Spleen (tissue), 11 donors: ENCODE measurements at regions not wholly inside any gene's neighbourhood (a gene's known extent, or its start where the extent isn't known, plus 50 kb on each side); places are given as distances from the start of the nearest gene placed in this dataset.

Experiments
- DNase-seq: peaks from one replicate; pipeline ENCODE4 v3.0.0-alpha.2; 2020
- H3K27ac ChIP-seq, 8 donors: fragments of 200-600 bp; sonication (generic) in 7 of 8; 1 replicate in 4 of 8; 2 replicates in 4 of 8; pipeline versions ENCODE4 v1.5.0 to v1.8.0; 2016 to 2021; ENCODE audit warnings: inconsistent platforms in 4 of 8, mild to moderate bottlenecking in 4 of 8, moderate library complexity in 1 of 8
- H3K27me3 ChIP-seq, 7 donors: fragments of 200-600 bp; sonication (generic) in 6 of 7; replicated peaks in 1 of 7; 1 replicate in 4 of 7; 2 replicates in 3 of 7; pipeline versions ENCODE4 v1.5.0 to v1.8.0; 2016 to 2021; ENCODE audit warnings: inconsistent platforms in 3 of 7, mild to moderate bottlenecking in 1 of 7
- H3K36me3 ChIP-seq, 6 donors: fragments of 200-600 bp; sonication (generic) in 5 of 6; 1 replicate in 4 of 6; 2 replicates in 2 of 6; pipeline versions ENCODE4 v1.5.0 to v1.8.0; 2016 to 2021; ENCODE audit warnings: inconsistent platforms in 2 of 6
- H3K4me1 ChIP-seq, 6 donors: fragments of 200-600 bp; sonication (generic) in 5 of 6; 1 replicate in 3 of 6; 2 replicates in 3 of 6; pipeline versions ENCODE4 v1.5.0 to v1.8.0; 2016 to 2021; ENCODE audit warnings: inconsistent platforms in 3 of 6
- H3K4me3 ChIP-seq, 8 donors: fragments of 200-600 bp; sonication (generic) in 7 of 8; 1 replicate in 4 of 8; 2 replicates in 4 of 8; pipeline versions ENCODE4 v1.5.0 to v1.8.0; 2016 to 2021; ENCODE audit warnings: inconsistent platforms in 4 of 8, mild to moderate bottlenecking in 4 of 8, moderate library complexity in 2 of 8
- H3K9me3 ChIP-seq, 8 donors: fragments of 200-600 bp; sonication (generic) in 7 of 8; 1 replicate in 4 of 8; 2 replicates in 4 of 8; pipeline versions ENCODE4 v1.5.0 to v1.8.0; 2016 to 2021; ENCODE audit warnings: inconsistent platforms in 4 of 8
- CTCF ChIP-seq, 11 experiments: fragments of 200-600 bp in 7 of 11; fragments of 450-650 bp in 4 of 11; sonication (generic) in 4 of 11; IDR thresholded peaks in 8 of 11; conservative IDR thresholded peaks in 3 of 11; 1 replicate in 7 of 11; 2 replicates in 4 of 11; pipeline versions ENCODE4 v1.4.0 to v1.8.0; 2016 to 2021; ENCODE audit warnings: antibody characterized with exemption in 11 of 11, inconsistent platforms in 4 of 11, mild to moderate bottlenecking in 1 of 11
- POLR2A ChIP-seq, 3 donors: fragments of 450-650 bp; IDR thresholded peaks; one replicate each; pipeline ENCODE4 v1.5.1; 2017; ENCODE audit warnings: antibody characterized with exemption in 3 of 3, mild to moderate bottlenecking in 1 of 3
- POLR2AphosphoS5 ChIP-seq, 3 donors: sonication (generic); formaldehyde crosslinking; IDR thresholded peaks; one replicate each; pipeline ENCODE4 v1.5.1; 2017; ENCODE audit warnings: antibody characterized with exemption in 3 of 3
- WGBS, 5 donors: extraction: QIAGEN DNeasy Blood & Tissue Kit in 3 of 5; methylation state at CpG; one replicate each; pipeline versions ENCODE4 v1.1.5 to v1.1.7; 2013 to 2018; 5-methylcytosine and 5-hydroxymethylcytosine counted together
- intact Hi-C: fragments of 100-400 bp; cut with DNase I; formaldehyde crosslinking; loops from one replicate; pipeline ENCODE4 v1.15.0; 2023; ENCODE audit warnings: low total_unique reads
- donor health status: healthy with polysubstance abuse.
- donor health status: DM: no; HTN: no; CAD: no; lungs with moderate emphysema.
- donor health status: DM: no; HTN: no; CAD: no.
- donor health status: Bipolar disorder and iron deficiency.
- donor health status: healthy.
- donor health status: DM: no; HTN: no; CAD: no.
- donor health status: DM: yes; HTN: yes; CAD: no.

GRCh38 chr12:43098071-43098470, 453.9 kb downstream of the ADAMTS20 start:
- H3K36me3 ChIP-seq: no peaks in the 10 kb centered on the region
- no peak for DNase-seq
- no peak overlapping the region for H3K27ac ChIP-seq
- H3K4me1 ChIP-seq: no peaks in the 10 kb centered on the region
- TF ChIP-seq POLR2A (IDR thresholded peaks at IDR 0.05): no peak
- TF ChIP-seq POLR2AphosphoS5 (IDR thresholded peaks at IDR 0.05): no peak
- TF ChIP-seq CTCF (IDR thresholded peaks at IDR 0.05 in 8 of 11, conservative IDR thresholded peaks at IDR 0.05 in 3 of 11): no peak
- H3K9me3 ChIP-seq: no peaks in the 10 kb centered on the region
- intact Hi-C loops: no loop called here
- H3K4me3 ChIP-seq: no peak overlapping the region
- no peaks in the 10 kb centered on the region for H3K27me3 ChIP-seq

GRCh38 chr12:43097471-43097870, 454.5 kb downstream of the ADAMTS20 start:
- H3K36me3 ChIP-seq: no peaks in the 10 kb centered on the region
- no peak overlapping the region for H3K27ac ChIP-seq

GRCh38 chr12:43095669-43096280, 456.2 kb downstream of the ADAMTS20 start:
- intact Hi-C loops: no loop called here
- WGBS, 5 donors: 64 to 79% (median 72%) methylated on average over 6 of the region's 6 CpGs
- TF ChIP-seq POLR2A (IDR thresholded peaks at IDR 0.05): no peak
- no peak for TF ChIP-seq POLR2AphosphoS5 (IDR thresholded peaks at IDR 0.05)
- no peak for TF ChIP-seq CTCF (IDR thresholded peaks at IDR 0.05 in 8 of 11, conservative IDR thresholded peaks at IDR 0.05 in 3 of 11)
- Histone ChIP-seq H3K9me3 (peaks cover 0 to 7% (median 0%) of the 10 kb centered on the region in 8 donors), H3K27ac (peak overlapping the region in 1 of 8 donors; percentile 31), H3K4me1 (no peaks in the 10 kb centered on the region), H3K27me3 (no peaks in the 10 kb centered on the region), H3K36me3 (no peaks in the 10 kb centered on the region), H3K4me3 (no peak overlapping the region)
- DNase-seq: no peak

More at GRCh38 chr12:43097471-43097870, 454.5 kb downstream of the ADAMTS20 start:
- no peak for TF ChIP-seq POLR2AphosphoS5 (IDR thresholded peaks at IDR 0.05)
- no peak for TF ChIP-seq POLR2A (IDR thresholded peaks at IDR 0.05)
- no peak for TF ChIP-seq CTCF (IDR thresholded peaks at IDR 0.05 in 8 of 11, conservative IDR thresholded peaks at IDR 0.05 in 3 of 11)
- 91 to 100% (median 92%) methylated on average over 1 of the region's 1 CpG for WGBS, 5 donors
- Histone ChIP-seq H3K4me1 (no peaks in the 10 kb centered on the region), H3K4me3 (no peak overlapping the region), H3K9me3 (no peaks in the 10 kb centered on the region), H3K27me3 (no peaks in the 10 kb centered on the region)
- DNase-seq: no peak
- intact Hi-C loops: no loop called here

GRCh38 chr12:43094886-43095575, 457.0 kb downstream of the ADAMTS20 start:
- Histone ChIP-seq H3K27ac (no peak overlapping the region), H3K27me3 (no peaks in the 10 kb centered on the region), H3K4me3 (no peak overlapping the region), H3K4me1 (no peaks in the 10 kb centered on the region), H3K9me3 (peaks cover 0 to 7% (median 0%) of the 10 kb centered on the region in 8 donors), H3K36me3 (no peaks in the 10 kb centered on the region)
- TF ChIP-seq CTCF (IDR thresholded peaks at IDR 0.05 in 8 of 11, conservative IDR thresholded peaks at IDR 0.05 in 3 of 11) (no peak), POLR2AphosphoS5 (IDR thresholded peaks at IDR 0.05) (no peak), POLR2A (IDR thresholded peaks at IDR 0.05) (no peak)
- 53 to 84% (median 70%) methylated on average over 2 of the region's 2 CpGs for WGBS, 5 donors
- intact Hi-C loops: no loop called here
- DNase-seq: no peak
